ENCODE measurements at regions not wholly inside any gene's neighbourhood (a gene's known extent, or its start where the extent isn't known, plus 50 kb on each side); places are given as distances from the start of the nearest gene placed in this dataset.

DNA sequence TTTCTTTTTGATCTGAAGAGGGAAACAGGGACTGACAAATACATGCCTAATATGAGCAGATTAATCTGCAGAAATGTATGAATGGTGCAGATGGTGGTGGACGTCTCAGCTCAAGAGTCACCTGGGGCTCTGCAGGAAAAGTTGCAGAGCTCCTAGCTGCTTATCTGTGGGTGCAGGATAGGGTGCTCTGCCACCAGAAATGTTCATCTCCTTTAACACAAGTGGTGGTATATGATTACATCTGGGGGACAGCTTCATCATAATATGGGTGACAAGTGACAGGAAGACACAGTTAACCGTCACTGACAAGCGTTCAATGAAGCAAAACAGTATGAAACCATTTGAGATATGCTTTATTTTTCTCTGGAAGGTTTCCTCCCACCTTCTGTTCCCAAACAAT is 121.2 kb upstream of the LINC00305 start:
- TF ChIP-seq, protein P1, sequence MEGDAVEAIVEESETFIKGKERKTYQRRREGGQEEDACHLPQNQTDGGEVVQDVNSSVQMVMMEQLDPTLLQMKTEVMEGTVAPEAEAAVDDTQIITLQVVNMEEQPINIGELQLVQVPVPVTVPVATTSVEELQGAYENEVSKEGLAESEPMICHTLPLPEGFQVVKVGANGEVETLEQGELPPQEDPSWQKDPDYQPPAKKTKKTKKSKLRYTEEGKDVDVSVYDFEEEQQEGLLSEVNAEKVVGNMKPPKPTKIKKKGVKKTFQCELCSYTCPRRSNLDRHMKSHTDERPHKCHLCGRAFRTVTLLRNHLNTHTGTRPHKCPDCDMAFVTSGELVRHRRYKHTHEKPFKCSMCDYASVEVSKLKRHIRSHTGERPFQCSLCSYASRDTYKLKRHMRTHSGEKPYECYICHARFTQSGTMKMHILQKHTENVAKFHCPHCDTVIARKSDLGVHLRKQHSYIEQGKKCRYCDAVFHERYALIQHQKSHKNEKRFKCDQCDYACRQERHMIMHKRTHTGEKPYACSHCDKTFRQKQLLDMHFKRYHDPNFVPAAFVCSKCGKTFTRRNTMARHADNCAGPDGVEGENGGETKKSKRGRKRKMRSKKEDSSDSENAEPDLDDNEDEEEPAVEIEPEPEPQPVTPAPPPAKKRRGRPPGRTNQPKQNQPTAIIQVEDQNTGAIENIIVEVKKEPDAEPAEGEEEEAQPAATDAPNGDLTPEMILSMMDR (IDR thresholded peaks at IDR 0.05), result no peak
- no peak for TF ChIP-seq POLR2A (IDR thresholded peaks at IDR 0.05)
- TF ChIP-seq POLR2AphosphoS5 (IDR thresholded peaks at IDR 0.05; ENCODE audit: insufficient read depth in 1 of 2, low read depth in 1 of 2), result no peak
